ENCODE measurements at regions not wholly inside any gene's neighbourhood (a gene's known extent, or its start where the extent isn't known, plus 50 kb on each side); places are given as distances from the start of the nearest gene placed in this dataset.

DNA sequence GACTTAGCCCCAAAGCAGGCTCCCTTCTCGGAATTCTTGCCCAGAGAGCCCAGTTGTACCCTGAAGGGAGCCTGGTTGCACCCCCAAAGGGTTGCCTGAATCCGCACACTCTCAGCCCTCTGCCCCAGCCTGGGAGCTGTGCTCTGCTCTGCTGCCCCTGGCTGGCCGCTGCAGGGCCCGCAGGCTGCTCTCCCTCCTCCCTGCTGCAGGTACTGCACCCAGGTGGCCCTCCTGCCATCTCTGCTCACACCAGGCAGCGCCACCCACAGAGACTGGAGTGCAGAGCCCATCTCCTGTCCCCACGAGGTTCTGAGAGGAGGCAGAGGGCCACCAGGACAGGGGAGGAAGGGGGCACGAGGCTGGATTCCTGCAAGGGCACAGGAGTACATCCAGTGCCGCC lies 134.2 kb upstream of the NSMCE3 start:
- Mint-ChIP-seq H3K9me3 (peaks cover 0 to 5% (median 0%) of the 10 kb centered on the region in 7 donors), H3K36me3 (no peaks in the 10 kb centered on the region), H3K27ac (no peak overlapping the region), H3K27me3 (peaks cover 8 to 16% (median 9%) of the 10 kb centered on the region in 3 donors), H3K4me3 (no peak overlapping the region), H3K4me1 (peaks cover 0 to 4% (median 0%) of the 10 kb centered on the region in 3 donors)
- DNase-seq, result no peak
- no peak for ATAC-seq (ENCODE audit: low read depth in 2 of 2)

DNA sequence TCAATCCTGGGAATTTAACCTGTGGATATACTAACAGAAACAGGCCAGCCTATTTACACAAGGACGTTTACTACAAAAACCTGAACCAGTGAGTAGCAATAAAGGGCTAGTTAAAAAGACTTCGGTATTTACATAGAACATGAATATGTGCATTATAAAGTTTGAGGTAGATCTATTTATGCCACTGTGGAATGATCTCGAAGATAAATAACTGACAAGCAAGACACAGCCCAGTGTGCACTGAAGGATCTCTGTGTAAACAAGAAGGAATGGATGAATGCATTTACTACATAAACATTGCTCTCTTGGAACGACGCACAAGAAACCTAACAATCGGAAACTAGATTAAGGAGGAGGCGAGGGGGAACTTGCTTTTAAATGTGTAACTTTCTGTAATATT lies 132.0 kb upstream of the NSMCE3 start:
- DNase-seq (no peak), ATAC-seq (ENCODE audit: low read depth in 2 of 2) (no peak)
- Mint-ChIP-seq H3K9me3 (peaks cover 0 to 7% (median 0%) of the 10 kb centered on the region in 7 donors), H3K36me3 (no peaks in the 10 kb centered on the region), H3K27ac (no peak overlapping the region), H3K4me1 (peaks cover 0 to 6% (median 0%) of the 10 kb centered on the region in 3 donors), H3K27me3 (peaks cover 9 to 16% (median 10%) of the 10 kb centered on the region in 3 donors), H3K4me3 (no peak overlapping the region)

GRCh38 chr15:29400701-29401100 lies 131.1 kb upstream of the NSMCE3 start:
- no peak for ATAC-seq (ENCODE audit: low read depth in 2 of 2)
- Mint-ChIP-seq H3K27ac (no peak overlapping the region), H3K4me1 (peaks cover 0 to 6% (median 0%) of the 10 kb centered on the region in 3 donors), H3K4me3 (no peak overlapping the region), H3K36me3 (no peaks in the 10 kb centered on the region), H3K9me3 (peaks cover 0 to 6% (median 0%) of the 10 kb centered on the region in 7 donors), H3K27me3 (peaks cover 9 to 20% (median 18%) of the 10 kb centered on the region in 3 donors)
- DNase-seq, result no peak

GRCh38 chr15:29398907-29399306 lies 129.3 kb upstream of the NSMCE3 start:
- peaks cover 0 to 6% (median 0%) of the 10 kb centered on the region in 3 donors for H3K4me1 Mint-ChIP-seq
- ATAC-seq (ENCODE audit: low read depth in 2 of 2) (no peak), DNase-seq (no peak)
- H3K9me3 Mint-ChIP-seq, result peaks cover 0 to 6% (median 0%) of the 10 kb centered on the region in 7 donors
- H3K27ac Mint-ChIP-seq, result no peak overlapping the region
- H3K36me3 Mint-ChIP-seq, result no peaks in the 10 kb centered on the region
- H3K4me3 Mint-ChIP-seq, result no peak overlapping the region
- peaks cover 0 to 18% (median 9%) of the 10 kb centered on the region in 3 donors for H3K27me3 Mint-ChIP-seq

GRCh38 chr15:29396176-29396811 lies 126.7 kb upstream of the NSMCE3 start:
- peaks cover 0 to 13% (median 4%) of the 10 kb centered on the region in 3 donors for H3K27me3 Mint-ChIP-seq
- peaks cover 0 to 6% (median 0%) of the 10 kb centered on the region in 3 donors for H3K4me1 Mint-ChIP-seq
- ATAC-seq (ENCODE audit: low read depth in 2 of 2), result no peak
- no peak for DNase-seq
- H3K4me3 Mint-ChIP-seq, result no peak overlapping the region
- H3K27ac Mint-ChIP-seq, result no peak overlapping the region
- peaks cover 0 to 10% (median 5%) of the 10 kb centered on the region in 7 donors for H3K9me3 Mint-ChIP-seq
- peaks cover 0 to 8% of the 10 kb centered on the region in 2 donors for H3K36me3 Mint-ChIP-seq

DNA sequence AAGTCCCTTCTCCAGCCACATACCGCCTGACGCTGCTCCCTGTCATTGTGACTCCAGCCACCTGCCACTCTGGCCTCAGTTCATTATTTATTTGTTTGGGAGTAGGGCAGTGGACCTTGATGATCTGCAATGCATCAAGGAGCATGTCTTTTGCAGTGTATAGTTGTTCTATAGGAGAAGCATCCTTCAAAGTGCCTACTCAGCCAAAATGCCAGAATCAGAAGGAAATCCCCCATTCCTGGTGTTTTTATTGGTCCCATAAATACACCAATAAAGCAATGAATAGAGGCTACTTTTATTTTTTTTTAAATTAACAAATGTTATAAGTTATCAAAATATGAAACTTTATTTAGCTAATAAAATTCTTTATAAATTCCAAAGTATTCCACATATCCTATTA lies 123.8 kb upstream of the NSMCE3 start:
- Mint-ChIP-seq H3K4me3 (no peak overlapping the region), H3K27ac (no peak overlapping the region), H3K9me3 (peaks cover 0 to 11% (median 6%) of the 10 kb centered on the region in 7 donors), H3K4me1 (no peaks in the 10 kb centered on the region), H3K27me3 (peaks cover 0 to 13% (median 4%) of the 10 kb centered on the region in 3 donors), H3K36me3 (peaks cover 0 to 8% of the 10 kb centered on the region in 2 donors)
- ATAC-seq (ENCODE audit: low read depth in 2 of 2), result no peak
- DNase-seq, result no peak

GRCh38 chr15:29392358-29392757 lies 122.7 kb upstream of the NSMCE3 start:
- H3K27ac Mint-ChIP-seq, result no peak overlapping the region
- H3K36me3 Mint-ChIP-seq, result peaks cover 0 to 8% of the 10 kb centered on the region in 2 donors
- ATAC-seq (ENCODE audit: low read depth in 2 of 2) (no peak), DNase-seq (no peak)
- no peak overlapping the region for H3K4me3 Mint-ChIP-seq
- H3K9me3 Mint-ChIP-seq, result peaks cover 0 to 14% (median 7%) of the 10 kb centered on the region in 7 donors
- H3K27me3 Mint-ChIP-seq, result peaks cover 0 to 8% (median 4%) of the 10 kb centered on the region in 3 donors
- no peaks in the 10 kb centered on the region for H3K4me1 Mint-ChIP-seq

DNA sequence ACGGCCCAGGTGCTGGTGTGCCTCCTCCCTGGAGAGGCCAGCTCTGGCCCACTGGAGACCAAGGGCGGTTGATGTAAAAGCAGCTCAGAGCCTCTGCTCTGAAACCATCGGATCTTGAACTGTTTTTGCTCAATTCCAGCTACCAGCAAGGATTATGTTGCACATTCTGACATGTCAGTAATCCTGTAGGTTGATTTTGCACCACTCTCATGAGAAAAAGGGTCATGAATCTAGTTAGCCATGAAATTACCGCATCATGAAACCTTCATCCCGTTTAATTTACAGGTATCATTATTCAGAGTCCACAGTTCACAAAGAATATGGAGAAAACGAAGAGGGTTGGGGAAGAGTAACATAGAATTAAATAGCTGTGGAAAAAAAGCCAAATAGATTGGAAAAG lies 120.4 kb upstream of the NSMCE3 start:
- H3K36me3 Mint-ChIP-seq, result peaks cover 0 to 8% of the 10 kb centered on the region in 2 donors
- peaks cover 0 to 1% (median 0%) of the 10 kb centered on the region in 3 donors for H3K27me3 Mint-ChIP-seq
- ATAC-seq (ENCODE audit: low read depth in 2 of 2) (no peak), DNase-seq (no peak)
- no peak overlapping the region for H3K27ac Mint-ChIP-seq
- no peaks in the 10 kb centered on the region for H3K4me1 Mint-ChIP-seq
- peaks cover 2 to 16% (median 6%) of the 10 kb centered on the region in 7 donors for H3K9me3 Mint-ChIP-seq
- H3K4me3 Mint-ChIP-seq, result no peak overlapping the region

DNA sequence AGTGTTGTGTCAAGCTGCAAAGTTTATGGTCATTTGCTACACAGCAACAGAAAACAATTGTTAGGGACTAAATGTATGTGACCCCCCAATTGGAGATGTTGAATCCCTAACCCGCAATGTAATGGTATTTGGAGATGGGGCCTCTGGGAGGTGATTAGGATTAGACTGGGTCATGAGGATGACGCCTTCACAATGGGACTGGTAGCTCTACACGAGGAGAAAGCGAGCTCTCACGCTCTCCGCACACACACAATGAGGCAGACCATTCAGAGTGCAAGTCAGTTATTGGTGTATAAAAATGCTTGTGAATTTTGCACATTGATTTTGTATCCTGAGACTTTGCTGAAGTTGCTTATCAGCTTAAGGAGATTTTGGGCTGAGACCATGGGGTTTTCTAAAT lies 116.9 kb upstream of the NSMCE3 start:
- no peak overlapping the region for H3K4me3 Mint-ChIP-seq
- no peak overlapping the region for H3K27ac Mint-ChIP-seq
- H3K4me1 Mint-ChIP-seq, result no peaks in the 10 kb centered on the region
- ATAC-seq (ENCODE audit: low read depth in 2 of 2) (no peak), DNase-seq (no peak)
- peaks cover 0 to 16% (median 8%) of the 10 kb centered on the region in 7 donors for H3K9me3 Mint-ChIP-seq
- H3K36me3 Mint-ChIP-seq, result no peaks in the 10 kb centered on the region
- H3K27me3 Mint-ChIP-seq, result peaks cover 2 to 12% (median 8%) of the 10 kb centered on the region in 3 donors

DNA sequence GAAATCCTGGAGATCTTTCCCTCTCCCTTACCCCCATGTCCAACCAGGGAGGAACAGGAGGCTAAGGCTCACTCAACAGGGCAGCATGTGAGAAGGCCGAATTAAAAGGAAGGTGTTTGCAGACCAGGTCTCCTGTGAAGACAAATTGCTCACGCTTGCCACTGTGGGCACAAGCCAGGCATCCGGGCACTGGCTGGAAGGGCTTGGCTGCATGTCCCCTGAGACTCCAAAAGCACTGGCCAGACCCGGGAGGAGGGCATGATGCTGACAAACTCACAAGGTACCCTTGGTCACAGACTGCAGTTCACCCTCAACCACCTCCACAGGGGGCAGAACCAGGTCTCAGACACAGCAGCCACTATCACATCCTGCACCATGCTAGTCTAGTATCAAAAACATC lies 113.7 kb upstream of the NSMCE3 start:
- DNase-seq, result no peak
- peak overlapping the region in 1 of 6 donors; percentile 14 for H3K27ac Mint-ChIP-seq

GRCh38 chr15:29382862-29383261 lies 113.2 kb upstream of the NSMCE3 start:
- H3K4me3 Mint-ChIP-seq, result no peak overlapping the region
- H3K27me3 Mint-ChIP-seq, result peaks cover 3 to 12% (median 8%) of the 10 kb centered on the region in 3 donors
- DNase-seq (no peak), ATAC-seq (ENCODE audit: low read depth in 2 of 2) (no peak)
- H3K27ac Mint-ChIP-seq, result no peak overlapping the region
- H3K4me1 Mint-ChIP-seq, result no peaks in the 10 kb centered on the region
- H3K9me3 Mint-ChIP-seq, result peaks cover 0 to 8% (median 6%) of the 10 kb centered on the region in 7 donors
- no peaks in the 10 kb centered on the region for H3K36me3 Mint-ChIP-seq

More for the DNA sequence above, 113.7 kb upstream of the NSMCE3 start:
- no peak for ATAC-seq (ENCODE audit: low read depth in 2 of 2)
- H3K9me3 Mint-ChIP-seq, result peaks cover 0 to 10% (median 8%) of the 10 kb centered on the region in 7 donors
- H3K27me3 Mint-ChIP-seq, result peaks cover 3 to 12% (median 8%) of the 10 kb centered on the region in 3 donors
- H3K4me3 Mint-ChIP-seq, result no peak overlapping the region
- no peaks in the 10 kb centered on the region for H3K4me1 Mint-ChIP-seq
- no peaks in the 10 kb centered on the region for H3K36me3 Mint-ChIP-seq

GRCh38 chr15:29380466-29380865 lies 110.8 kb upstream of the NSMCE3 start:
- peaks cover 3 to 20% (median 13%) of the 10 kb centered on the region in 3 donors for H3K27me3 Mint-ChIP-seq
- H3K36me3 Mint-ChIP-seq, result no peaks in the 10 kb centered on the region
- H3K4me3 Mint-ChIP-seq, result no peak overlapping the region
- peaks cover 0 to 8% (median 4%) of the 10 kb centered on the region in 7 donors for H3K9me3 Mint-ChIP-seq
- ATAC-seq (ENCODE audit: low read depth in 2 of 2), result no peak
- H3K4me1 Mint-ChIP-seq, result no peaks in the 10 kb centered on the region
- no peak for DNase-seq
- no peak overlapping the region for H3K27ac Mint-ChIP-seq

- H3K27ac Mint-ChIP-seq, result peak overlapping the region in 1 of 6 donors; percentile 54
- H3K27me3 Mint-ChIP-seq, result peaks cover 3 to 20% (median 11%) of the 10 kb centered on the region in 3 donors
- H3K4me1 Mint-ChIP-seq, result no peaks in the 10 kb centered on the region
- ATAC-seq (ENCODE audit: low read depth in 2 of 2) (no peak), DNase-seq (no peak)
- H3K9me3 Mint-ChIP-seq, result peaks cover 0 to 8% (median 2%) of the 10 kb centered on the region in 7 donors
- H3K4me3 Mint-ChIP-seq, result no peak overlapping the region
- H3K36me3 Mint-ChIP-seq, result no peaks in the 10 kb centered on the region
Measured at GRCh38 chr15:29379647-29380046, 110.0 kb upstream of the NSMCE3 start.

DNA sequence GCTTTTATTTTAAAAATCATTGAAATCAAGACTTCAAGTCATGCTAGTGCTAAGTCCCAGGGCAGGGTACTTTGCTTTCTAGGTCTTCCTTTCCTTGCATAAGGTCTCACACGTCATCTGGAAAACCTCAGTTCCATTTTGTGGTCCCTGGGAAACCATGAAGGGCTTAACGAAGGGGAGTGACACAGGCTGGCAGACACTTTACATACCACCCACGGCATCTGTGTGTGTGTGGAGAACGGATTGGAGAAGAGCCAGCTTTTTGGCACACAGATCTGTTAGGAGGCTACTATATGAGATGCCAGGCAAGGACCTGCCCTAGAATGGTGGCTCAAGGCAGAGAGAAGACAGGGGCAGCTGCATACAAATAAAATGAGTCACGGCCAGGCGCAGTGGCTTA lies 107.5 kb upstream of the NSMCE3 start:
- peaks cover 3 to 12% (median 4%) of the 10 kb centered on the region in 3 donors for H3K27me3 Mint-ChIP-seq
- H3K9me3 Mint-ChIP-seq, result no peaks in the 10 kb centered on the region
- H3K36me3 Mint-ChIP-seq, result no peaks in the 10 kb centered on the region
- DNase-seq, result no peak
- H3K27ac Mint-ChIP-seq, result no peak overlapping the region
- ATAC-seq (ENCODE audit: low read depth in 2 of 2), result no peak
- H3K4me3 Mint-ChIP-seq, result no peak overlapping the region
- no peaks in the 10 kb centered on the region for H3K4me1 Mint-ChIP-seq
